Breast epithelium (tissue), 4 donors: ENCODE measurements at regions not wholly inside any gene's neighbourhood (a gene's known extent, or its start where the extent isn't known, plus 50 kb on each side); places are given as distances from the start of the nearest gene placed in this dataset.

Source experiments
- DNase-seq, 2 donors: peaks; one replicate each; pipeline ENCODE4 v3.0.0-alpha.2; 2019; ENCODE audit warnings: low spot score in 2 of 2
- H3K27ac ChIP-seq, 2 donors: fragments of 200-600 bp; sonication (generic) in 1 of 2; one replicate each; pipeline ENCODE4 v1.5.1; 2016 to 2019; ENCODE audit warnings: mild to moderate bottlenecking in 1 of 2
- H3K27me3 ChIP-seq, 2 donors: fragments of 200-600 bp; sonication (generic) in 1 of 2; one replicate each; pipeline versions ENCODE4 v1.5.1 to v1.6.0; 2017 to 2019; ENCODE audit warnings: control low read depth in 1 of 2, mild to moderate bottlenecking in 1 of 2
- H3K36me3 ChIP-seq: fragments of 200-600 bp; one replicate; pipeline ENCODE4 v1.5.1; 2019
- H3K4me1 ChIP-seq, 2 donors: fragments of 200-600 bp; sonication (generic); one replicate each; pipeline ENCODE4 v1.5.1; 2016 to 2019; ENCODE audit warnings: control low read depth in 1 of 2
- H3K4me3 ChIP-seq, 3 donors: fragments of 200-600 bp; sonication (generic); 1 replicate in 2 of 3; 2 replicates in 1 of 3; pipeline ENCODE4 v1.5.1; 2016 to 2019; ENCODE audit warnings: mild to moderate bottlenecking in 3 of 3, moderate library complexity in 2 of 3
- H3K9me3 ChIP-seq, 2 donors: fragments of 200-600 bp; sonication (generic) in 1 of 2; one replicate each; pipeline ENCODE4 v1.5.1; 2016 to 2019; ENCODE audit warnings: control low read depth in 1 of 2
- CTCF ChIP-seq, 3 donors: fragments of 450-650 bp; IDR thresholded peaks; one replicate each; pipeline ENCODE4 v1.5.1; 2016 to 2017; ENCODE audit warnings: antibody characterized with exemption in 3 of 3, mild to moderate bottlenecking in 3 of 3, moderate library complexity in 3 of 3
- POLR2A ChIP-seq: fragments of 450-650 bp; IDR thresholded peaks from one replicate; pipeline ENCODE4 v1.6.1; 2016; ENCODE audit warnings: antibody characterized with exemption, mild to moderate bottlenecking, moderate library complexity
- POLR2AphosphoS5 ChIP-seq, 3 donors: sonication (generic); formaldehyde crosslinking; IDR thresholded peaks; one replicate each; pipeline ENCODE4 v1.6.1; 2017; ENCODE audit warnings: antibody characterized with exemption in 3 of 3
- intact Hi-C: fragments of 100-400 bp; cut with DNase I; formaldehyde crosslinking; loops from one replicate; pipeline ENCODE4 v1.15.1; 2023; ENCODE audit warnings: low total_unique reads

GRCh38 chr13:59493436-59493965 is 670.2 kb downstream of the DIAPH3 start:
- Histone ChIP-seq H3K36me3 (no peaks in the 10 kb centered on the region), H3K4me1 (no peaks in the 10 kb centered on the region), H3K4me3 (no peak overlapping the region), H3K27ac (no peak overlapping the region), H3K9me3 (no peaks in the 10 kb centered on the region), H3K27me3 (no peaks in the 10 kb centered on the region)
- TF ChIP-seq CTCF (IDR thresholded peaks at IDR 0.05) (no peak), POLR2AphosphoS5 (IDR thresholded peaks at IDR 0.05) (no peak), POLR2A (no peak)
- DNase-seq = no peak
- intact Hi-C loops = no loop called here

GRCh38 chr13:59494151-59494550 is 669.6 kb downstream of the DIAPH3 start:
- intact Hi-C loops = no loop called here
- Histone ChIP-seq H3K4me3 (no peak overlapping the region), H3K9me3 (no peaks in the 10 kb centered on the region), H3K27me3 (no peaks in the 10 kb centered on the region), H3K4me1 (no peaks in the 10 kb centered on the region), H3K36me3 (no peaks in the 10 kb centered on the region), H3K27ac (no peak overlapping the region)
- DNase-seq = no peak
- TF ChIP-seq POLR2AphosphoS5 (IDR thresholded peaks at IDR 0.05) (no peak), CTCF (IDR thresholded peaks at IDR 0.05) (no peak), POLR2A (no peak)

- DNase-seq = no peak
- Histone ChIP-seq H3K27me3 (no peaks in the 10 kb centered on the region), H3K36me3 (no peaks in the 10 kb centered on the region), H3K4me1 (no peaks in the 10 kb centered on the region), H3K4me3 (no peak overlapping the region), H3K27ac (no peak overlapping the region), H3K9me3 (no peaks in the 10 kb centered on the region)
- intact Hi-C loops = no loop called here
- TF ChIP-seq CTCF (IDR thresholded peaks at IDR 0.05) = no peak
- TF ChIP-seq POLR2AphosphoS5 (IDR thresholded peaks at IDR 0.05) = no peak
- no peak for TF ChIP-seq POLR2A
Observed at GRCh38 chr13:59494560-59494970, 669.2 kb downstream of the DIAPH3 start.

GRCh38 chr13:59495299-59495698 is 668.4 kb downstream of the DIAPH3 start:
- no peak for DNase-seq
- no peak for TF ChIP-seq POLR2AphosphoS5 (IDR thresholded peaks at IDR 0.05)
- no peak for TF ChIP-seq POLR2A
- TF ChIP-seq CTCF (IDR thresholded peaks at IDR 0.05) = no peak
- no peaks in the 10 kb centered on the region for H3K9me3 ChIP-seq
- intact Hi-C loops = no loop called here
- H3K36me3 ChIP-seq = no peaks in the 10 kb centered on the region
- no peaks in the 10 kb centered on the region for H3K27me3 ChIP-seq
- H3K4me3 ChIP-seq = no peak overlapping the region
- no peaks in the 10 kb centered on the region for H3K4me1 ChIP-seq
- H3K27ac ChIP-seq = no peak overlapping the region

GRCh38 chr13:59495936-59496512 is 667.7 kb downstream of the DIAPH3 start:
- Histone ChIP-seq H3K27me3 (no peaks in the 10 kb centered on the region), H3K4me1 (no peaks in the 10 kb centered on the region), H3K4me3 (no peak overlapping the region), H3K36me3 (no peaks in the 10 kb centered on the region), H3K9me3 (no peaks in the 10 kb centered on the region), H3K27ac (no peak overlapping the region)
- intact Hi-C loops = no loop called here
- TF ChIP-seq POLR2AphosphoS5 (IDR thresholded peaks at IDR 0.05) (no peak), CTCF (IDR thresholded peaks at IDR 0.05) (no peak), POLR2A (no peak)
- no peak for DNase-seq
